ENCODE measurements at regions not wholly inside any gene's neighbourhood (a gene's known extent, or its start where the extent isn't known, plus 50 kb on each side); places are given as distances from the start of the nearest gene placed in this dataset.

GRCh38 chr5:89179731-89180130 is 296.7 kb upstream of the MEF2C start:
- Histone ChIP-seq H3K4me3 (replicated peaks; ENCODE audit: insufficient read depth, low read length) (no peak overlapping the region), H3K27me3 (ENCODE audit: insufficient read depth, poor library complexity, severe bottlenecking) (no peaks in the 10 kb centered on the region), H3K27ac (replicated peaks) (no peak overlapping the region)
- no peak for TF ChIP-seq GABPA (IDR thresholded peaks at IDR 0.05; ENCODE audit: low read depth)
- TF ChIP-seq, protein P1, sequence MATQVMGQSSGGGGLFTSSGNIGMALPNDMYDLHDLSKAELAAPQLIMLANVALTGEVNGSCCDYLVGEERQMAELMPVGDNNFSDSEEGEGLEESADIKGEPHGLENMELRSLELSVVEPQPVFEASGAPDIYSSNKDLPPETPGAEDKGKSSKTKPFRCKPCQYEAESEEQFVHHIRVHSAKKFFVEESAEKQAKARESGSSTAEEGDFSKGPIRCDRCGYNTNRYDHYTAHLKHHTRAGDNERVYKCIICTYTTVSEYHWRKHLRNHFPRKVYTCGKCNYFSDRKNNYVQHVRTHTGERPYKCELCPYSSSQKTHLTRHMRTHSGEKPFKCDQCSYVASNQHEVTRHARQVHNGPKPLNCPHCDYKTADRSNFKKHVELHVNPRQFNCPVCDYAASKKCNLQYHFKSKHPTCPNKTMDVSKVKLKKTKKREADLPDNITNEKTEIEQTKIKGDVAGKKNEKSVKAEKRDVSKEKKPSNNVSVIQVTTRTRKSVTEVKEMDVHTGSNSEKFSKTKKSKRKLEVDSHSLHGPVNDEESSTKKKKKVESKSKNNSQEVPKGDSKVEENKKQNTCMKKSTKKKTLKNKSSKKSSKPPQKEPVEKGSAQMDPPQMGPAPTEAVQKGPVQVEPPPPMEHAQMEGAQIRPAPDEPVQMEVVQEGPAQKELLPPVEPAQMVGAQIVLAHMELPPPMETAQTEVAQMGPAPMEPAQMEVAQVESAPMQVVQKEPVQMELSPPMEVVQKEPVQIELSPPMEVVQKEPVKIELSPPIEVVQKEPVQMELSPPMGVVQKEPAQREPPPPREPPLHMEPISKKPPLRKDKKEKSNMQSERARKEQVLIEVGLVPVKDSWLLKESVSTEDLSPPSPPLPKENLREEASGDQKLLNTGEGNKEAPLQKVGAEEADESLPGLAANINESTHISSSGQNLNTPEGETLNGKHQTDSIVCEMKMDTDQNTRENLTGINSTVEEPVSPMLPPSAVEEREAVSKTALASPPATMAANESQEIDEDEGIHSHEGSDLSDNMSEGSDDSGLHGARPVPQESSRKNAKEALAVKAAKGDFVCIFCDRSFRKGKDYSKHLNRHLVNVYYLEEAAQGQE (IDR thresholded peaks at IDR 0.05; ENCODE audit: insufficient replicate concordance, low read depth): no peak
- TF ChIP-seq SPI1 (IDR thresholded peaks at IDR 0.05; ENCODE audit: borderline replicate concordance, low read depth): no peak
- no peak for TF ChIP-seq POLR2AphosphoS5 (IDR thresholded peaks at IDR 0.05; ENCODE audit: low read depth)
- TF ChIP-seq, protein P2, sequence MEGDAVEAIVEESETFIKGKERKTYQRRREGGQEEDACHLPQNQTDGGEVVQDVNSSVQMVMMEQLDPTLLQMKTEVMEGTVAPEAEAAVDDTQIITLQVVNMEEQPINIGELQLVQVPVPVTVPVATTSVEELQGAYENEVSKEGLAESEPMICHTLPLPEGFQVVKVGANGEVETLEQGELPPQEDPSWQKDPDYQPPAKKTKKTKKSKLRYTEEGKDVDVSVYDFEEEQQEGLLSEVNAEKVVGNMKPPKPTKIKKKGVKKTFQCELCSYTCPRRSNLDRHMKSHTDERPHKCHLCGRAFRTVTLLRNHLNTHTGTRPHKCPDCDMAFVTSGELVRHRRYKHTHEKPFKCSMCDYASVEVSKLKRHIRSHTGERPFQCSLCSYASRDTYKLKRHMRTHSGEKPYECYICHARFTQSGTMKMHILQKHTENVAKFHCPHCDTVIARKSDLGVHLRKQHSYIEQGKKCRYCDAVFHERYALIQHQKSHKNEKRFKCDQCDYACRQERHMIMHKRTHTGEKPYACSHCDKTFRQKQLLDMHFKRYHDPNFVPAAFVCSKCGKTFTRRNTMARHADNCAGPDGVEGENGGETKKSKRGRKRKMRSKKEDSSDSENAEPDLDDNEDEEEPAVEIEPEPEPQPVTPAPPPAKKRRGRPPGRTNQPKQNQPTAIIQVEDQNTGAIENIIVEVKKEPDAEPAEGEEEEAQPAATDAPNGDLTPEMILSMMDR (IDR thresholded peaks at IDR 0.05; ENCODE audit: insufficient read depth, low read length): no peak
- DNase-seq (ENCODE audit: low read depth in 1 of 2, low spot score in 1 of 2): no peak

DNA sequence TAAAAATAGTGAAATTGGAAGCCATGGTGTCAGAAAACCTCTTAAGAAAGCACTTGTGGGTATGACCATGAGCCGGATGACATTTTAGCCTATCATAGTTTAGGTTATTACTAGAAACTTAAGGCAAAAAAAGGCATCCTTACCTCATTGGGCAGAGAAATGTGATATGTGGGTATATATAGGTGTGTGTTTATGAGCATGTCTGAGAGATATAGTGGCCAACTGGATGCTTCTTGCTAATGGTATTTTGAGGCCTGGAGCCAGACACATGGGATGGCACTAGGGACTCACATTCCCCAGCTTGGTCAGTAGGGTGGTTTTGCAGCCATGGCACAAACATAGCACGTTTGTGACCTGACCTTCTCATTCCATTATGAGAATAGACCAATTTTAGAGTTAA is 295.6 kb upstream of the MEF2C start:
- no peak for DNase-seq (ENCODE audit: low read depth in 1 of 2, low spot score in 1 of 2)
- H3K4me3 ChIP-seq (replicated peaks; ENCODE audit: insufficient read depth, low read length): no peak overlapping the region
- TF ChIP-seq, protein P2 (IDR thresholded peaks at IDR 0.05; ENCODE audit: insufficient read depth, low read length): no peak
- TF ChIP-seq SPI1 (IDR thresholded peaks at IDR 0.05; ENCODE audit: borderline replicate concordance, low read depth): no peak
- TF ChIP-seq GABPA (IDR thresholded peaks at IDR 0.05; ENCODE audit: low read depth): no peak
- TF ChIP-seq, protein P1 (IDR thresholded peaks at IDR 0.05; ENCODE audit: insufficient replicate concordance, low read depth): no peak
- no peak for TF ChIP-seq POLR2AphosphoS5 (IDR thresholded peaks at IDR 0.05; ENCODE audit: low read depth)
- H3K27ac ChIP-seq (replicated peaks): no peak overlapping the region
- no peaks in the 10 kb centered on the region for H3K27me3 ChIP-seq (ENCODE audit: insufficient read depth, poor library complexity, severe bottlenecking)

GRCh38 chr5:89173528-89173927 is 290.5 kb upstream of the MEF2C start:
- TF ChIP-seq GABPA (IDR thresholded peaks at IDR 0.05; ENCODE audit: low read depth) (no peak), SPI1 (IDR thresholded peaks at IDR 0.05; ENCODE audit: borderline replicate concordance, low read depth) (no peak), POLR2AphosphoS5 (IDR thresholded peaks at IDR 0.05; ENCODE audit: low read depth) (no peak)
- TF ChIP-seq, protein P1 (IDR thresholded peaks at IDR 0.05; ENCODE audit: insufficient replicate concordance, low read depth): no peak
- TF ChIP-seq, protein P2 (IDR thresholded peaks at IDR 0.05; ENCODE audit: insufficient read depth, low read length): no peak
- Histone ChIP-seq H3K4me3 (replicated peaks; ENCODE audit: insufficient read depth, low read length) (no peak overlapping the region), H3K27me3 (ENCODE audit: insufficient read depth, poor library complexity, severe bottlenecking) (no peaks in the 10 kb centered on the region), H3K27ac (replicated peaks) (no peak overlapping the region)
- DNase-seq (ENCODE audit: low read depth in 1 of 2, low spot score in 1 of 2): no peak
